Tibial nerve (tissue), 4 donors: ENCODE measurements at regions not wholly inside any gene's neighbourhood (a gene's known extent, or its start where the extent isn't known, plus 50 kb on each side); places are given as distances from the start of the nearest gene placed in this dataset.

ENCODE experiments used
- DNase-seq, 2 donors: peaks; one replicate each; pipeline ENCODE4 v3.0.0-alpha.2; 2019; ENCODE audit warnings: low spot score in 2 of 2
- H3K27ac ChIP-seq, 4 donors: fragments of 200-600 bp; sonication (generic) in 3 of 4; one replicate each; pipeline ENCODE4 v1.5.1; 2017 to 2019; ENCODE audit warnings: mild to moderate bottlenecking in 1 of 4
- H3K27me3 ChIP-seq, 2 donors: fragments of 200-600 bp; sonication (generic) in 1 of 2; one replicate each; pipeline versions ENCODE4 v1.5.1 to v1.6.0; 2017 to 2019
- H3K36me3 ChIP-seq, 3 donors: fragments of 200-600 bp; sonication (generic); one replicate each; pipeline ENCODE4 v1.5.1; 2018 to 2019
- H3K4me1 ChIP-seq, 4 donors: fragments of 200-600 bp; sonication (generic) in 3 of 4; one replicate each; pipeline ENCODE4 v1.5.1; 2017 to 2019
- H3K4me3 ChIP-seq, 4 donors: fragments of 200-600 bp; sonication (generic) in 3 of 4; one replicate each; pipeline ENCODE4 v1.5.1; 2017 to 2019; ENCODE audit warnings: mild to moderate bottlenecking in 1 of 4, moderate library complexity in 1 of 4
- H3K9me3 ChIP-seq, 4 donors: fragments of 200-600 bp; sonication (generic) in 3 of 4; one replicate each; pipeline ENCODE4 v1.5.1; 2017 to 2019
- EP300 ChIP-seq, 2 donors: sonication (generic); formaldehyde crosslinking; IDR thresholded peaks; one replicate each; pipeline ENCODE4 v1.6.1; 2017; ENCODE audit warnings: antibody characterized with exemption in 2 of 2, mild to moderate bottlenecking in 1 of 2
- POLR2A ChIP-seq, 2 donors: fragments of 450-650 bp; IDR thresholded peaks; one replicate each; pipeline ENCODE4 v1.6.1; 2017; ENCODE audit warnings: antibody characterized with exemption in 2 of 2, mild to moderate bottlenecking in 2 of 2, moderate library complexity in 2 of 2
- whole genome bisulfite sequencing, 2 donors: methylation state at CpG; one replicate each; pipeline ENCODE4 v1.1.5; 2018; 5-methylcytosine and 5-hydroxymethylcytosine counted together
- TF ChIP-seq, protein P1 (sequence below), 5 experiments: fragments of 200-600 bp in 3 of 5; fragments of 450-650 bp in 2 of 5; sonication (generic) in 3 of 5; IDR thresholded peaks; one replicate each; pipeline ENCODE4 v1.5.1; 2016 to 2019; ENCODE audit warnings: antibody characterized with exemption in 5 of 5, mild to moderate bottlenecking in 3 of 5, moderate library complexity in 2 of 5

DNA sequence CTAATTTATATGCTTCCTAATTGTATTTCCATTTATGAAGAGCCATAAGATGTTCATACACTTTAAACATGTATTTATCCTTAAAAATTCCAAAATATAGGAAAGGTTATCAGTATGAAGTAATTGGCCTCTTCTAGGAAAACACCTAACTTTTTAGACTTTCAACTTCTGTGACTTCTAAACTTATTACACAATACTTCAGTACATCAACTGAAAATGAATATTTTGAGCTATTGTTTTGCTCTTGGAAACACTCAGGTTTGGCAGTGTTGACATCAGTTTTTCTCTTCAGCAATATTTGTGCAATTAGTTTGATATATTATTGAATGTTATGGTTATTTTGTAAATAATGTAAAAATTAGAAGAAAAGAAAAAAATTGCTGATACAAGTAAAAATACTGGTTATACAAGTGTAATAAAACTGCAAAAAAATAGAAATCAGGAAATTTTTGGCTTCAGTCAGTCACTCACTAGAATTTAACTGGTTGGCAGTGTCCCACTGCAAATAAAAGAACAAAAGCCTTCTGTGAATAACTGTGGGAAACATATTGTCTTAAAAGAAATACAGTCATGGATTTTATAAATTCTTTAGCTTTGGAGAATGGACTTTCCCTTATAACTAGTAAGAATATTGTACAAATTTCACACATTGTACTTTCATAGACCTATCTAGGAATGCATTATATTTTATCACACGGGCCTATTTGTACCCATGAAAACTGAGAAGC is 635.9 kb downstream of the TLE1 start:
- TF ChIP-seq EP300 (IDR thresholded peaks at IDR 0.05) = no peak
- no peak for TF ChIP-seq POLR2A (IDR thresholded peaks at IDR 0.05)
- TF ChIP-seq, protein P1, sequence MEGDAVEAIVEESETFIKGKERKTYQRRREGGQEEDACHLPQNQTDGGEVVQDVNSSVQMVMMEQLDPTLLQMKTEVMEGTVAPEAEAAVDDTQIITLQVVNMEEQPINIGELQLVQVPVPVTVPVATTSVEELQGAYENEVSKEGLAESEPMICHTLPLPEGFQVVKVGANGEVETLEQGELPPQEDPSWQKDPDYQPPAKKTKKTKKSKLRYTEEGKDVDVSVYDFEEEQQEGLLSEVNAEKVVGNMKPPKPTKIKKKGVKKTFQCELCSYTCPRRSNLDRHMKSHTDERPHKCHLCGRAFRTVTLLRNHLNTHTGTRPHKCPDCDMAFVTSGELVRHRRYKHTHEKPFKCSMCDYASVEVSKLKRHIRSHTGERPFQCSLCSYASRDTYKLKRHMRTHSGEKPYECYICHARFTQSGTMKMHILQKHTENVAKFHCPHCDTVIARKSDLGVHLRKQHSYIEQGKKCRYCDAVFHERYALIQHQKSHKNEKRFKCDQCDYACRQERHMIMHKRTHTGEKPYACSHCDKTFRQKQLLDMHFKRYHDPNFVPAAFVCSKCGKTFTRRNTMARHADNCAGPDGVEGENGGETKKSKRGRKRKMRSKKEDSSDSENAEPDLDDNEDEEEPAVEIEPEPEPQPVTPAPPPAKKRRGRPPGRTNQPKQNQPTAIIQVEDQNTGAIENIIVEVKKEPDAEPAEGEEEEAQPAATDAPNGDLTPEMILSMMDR (IDR thresholded peaks at IDR 0.05) = no peak
- Histone ChIP-seq H3K36me3 (no peaks in the 10 kb centered on the region), H3K4me3 (no peak overlapping the region), H3K9me3 (no peaks in the 10 kb centered on the region), H3K4me1 (peaks cover 0 to 11% (median 0%) of the 10 kb centered on the region in 4 donors), H3K27me3 (no peaks in the 10 kb centered on the region), H3K27ac (peak overlapping the region in 1 of 4 donors; percentile 41)
- 22 to 29% methylated on average over 1 of the region's 1 CpG for WGBS, 2 donors
- no peak for DNase-seq

DNA sequence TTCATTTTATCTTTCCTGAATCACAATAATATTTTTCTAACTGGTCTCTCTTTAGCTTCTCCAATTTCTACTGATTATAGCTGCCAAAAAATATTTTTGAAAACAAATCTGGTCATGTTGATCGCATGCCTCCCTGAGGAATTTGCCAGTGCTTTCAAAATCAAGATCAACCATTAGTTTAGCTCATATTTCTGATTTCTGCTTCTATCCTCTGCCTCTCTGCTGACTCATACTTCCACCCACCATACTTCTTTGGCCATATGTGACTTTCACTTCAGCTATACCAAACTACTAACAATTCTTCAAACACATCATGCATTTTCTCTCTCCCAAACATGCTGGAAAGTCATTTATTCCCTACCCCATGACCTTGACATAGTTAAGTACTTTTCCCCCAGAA is 636.5 kb downstream of the TLE1 start:
- Histone ChIP-seq H3K4me1 (peaks cover 0 to 13% (median 0%) of the 10 kb centered on the region in 4 donors), H3K36me3 (no peaks in the 10 kb centered on the region), H3K9me3 (no peaks in the 10 kb centered on the region), H3K27ac (peak overlapping the region in 1 of 4 donors; percentile 41), H3K4me3 (no peak overlapping the region), H3K27me3 (no peaks in the 10 kb centered on the region)
- WGBS, 2 donors = 34 to 37% methylated on average over 1 of the region's 1 CpG
- TF ChIP-seq POLR2A (IDR thresholded peaks at IDR 0.05) (no peak), EP300 (IDR thresholded peaks at IDR 0.05) (no peak)
- TF ChIP-seq, protein P1 (IDR thresholded peaks at IDR 0.05) = no peak
- no peak for DNase-seq

DNA sequence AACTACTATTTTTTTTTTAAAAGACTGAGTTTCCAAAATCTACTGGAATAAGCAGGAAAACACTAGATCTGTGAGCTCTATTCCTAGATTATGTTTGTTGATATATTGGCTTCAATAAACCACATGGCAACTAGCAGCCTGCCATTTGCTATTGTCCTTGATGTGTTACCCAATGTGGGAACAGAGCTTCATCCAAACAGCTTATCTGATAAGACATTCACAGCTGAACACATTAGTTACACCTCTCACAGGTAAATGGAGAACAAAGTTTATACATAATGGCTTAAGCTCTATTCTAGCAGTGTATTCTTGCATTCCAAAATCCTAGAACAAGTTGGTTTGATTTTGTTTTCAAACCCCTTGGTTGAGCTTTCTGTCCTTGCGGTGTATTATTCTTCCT is 642.1 kb downstream of the TLE1 start:
- Histone ChIP-seq H3K27me3 (no peaks in the 10 kb centered on the region), H3K9me3 (no peaks in the 10 kb centered on the region), H3K27ac (no peak overlapping the region), H3K4me1 (peaks cover 0 to 7% (median 0%) of the 10 kb centered on the region in 4 donors), H3K36me3 (no peaks in the 10 kb centered on the region), H3K4me3 (no peak overlapping the region)
- WGBS, 2 donors = 91 to 100% methylated on average over 1 of the region's 1 CpG
- TF ChIP-seq, protein P1 (IDR thresholded peaks at IDR 0.05) = no peak
- TF ChIP-seq EP300 (IDR thresholded peaks at IDR 0.05) (no peak), POLR2A (IDR thresholded peaks at IDR 0.05) (no peak)
- DNase-seq = no peak

DNA sequence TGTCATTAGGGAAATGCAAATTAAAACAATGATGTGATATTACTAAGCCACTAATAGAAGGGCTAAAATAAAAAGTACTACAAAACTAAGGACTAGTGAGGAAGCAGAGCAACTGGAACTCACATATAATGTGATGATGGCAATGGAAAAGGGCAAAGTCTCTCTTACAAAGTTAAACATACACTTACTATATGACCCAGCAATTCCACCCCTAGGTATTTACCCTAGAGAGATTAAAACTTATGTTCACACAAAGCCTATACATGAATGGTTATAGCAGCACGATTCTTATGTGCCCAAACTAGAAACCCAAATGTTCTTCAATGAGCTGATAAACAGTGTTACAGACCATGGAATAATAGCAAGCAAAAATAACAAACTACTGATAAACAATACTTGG is 643.7 kb downstream of the TLE1 start:
- WGBS, 2 donors = 69 to 75% methylated on average over 1 of the region's 1 CpG
- Histone ChIP-seq H3K36me3 (no peaks in the 10 kb centered on the region), H3K4me3 (no peak overlapping the region), H3K9me3 (no peaks in the 10 kb centered on the region), H3K27me3 (no peaks in the 10 kb centered on the region), H3K4me1 (peaks cover 0 to 7% (median 0%) of the 10 kb centered on the region in 4 donors), H3K27ac (no peak overlapping the region)
- no peak for DNase-seq
- TF ChIP-seq, protein P1 (IDR thresholded peaks at IDR 0.05) = no peak
- TF ChIP-seq POLR2A (IDR thresholded peaks at IDR 0.05) = no peak
- no peak for TF ChIP-seq EP300 (IDR thresholded peaks at IDR 0.05)

DNA sequence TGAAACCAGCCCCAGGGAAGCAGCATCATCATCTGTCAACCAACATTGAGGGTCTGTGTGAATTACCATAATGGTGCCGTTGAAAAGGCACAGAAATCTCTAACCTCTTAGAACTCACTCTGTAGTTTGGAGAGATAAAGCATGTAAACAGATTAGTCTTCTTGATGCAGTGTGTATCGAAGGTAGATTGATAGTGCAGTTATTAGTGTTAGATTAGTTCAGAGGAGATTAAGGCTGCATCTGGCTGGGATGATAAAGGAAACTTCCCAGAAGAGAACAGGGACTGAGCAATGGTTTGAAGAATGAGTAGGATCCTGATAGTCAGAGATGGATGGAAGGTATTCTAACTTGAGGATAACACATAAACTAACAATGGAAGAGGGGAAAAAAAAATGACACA is 651.5 kb downstream of the TLE1 start:
- H3K4me3 ChIP-seq = no peak overlapping the region
- H3K36me3 ChIP-seq = no peaks in the 10 kb centered on the region
- no peaks in the 10 kb centered on the region for H3K9me3 ChIP-seq
- no peaks in the 10 kb centered on the region for H3K27me3 ChIP-seq
- no peak overlapping the region for H3K27ac ChIP-seq
- no peak for TF ChIP-seq EP300 (IDR thresholded peaks at IDR 0.05)
- no peak for TF ChIP-seq POLR2A (IDR thresholded peaks at IDR 0.05)
- TF ChIP-seq, protein P1 (IDR thresholded peaks at IDR 0.05) = no peak
- 78 to 82% methylated on average over 2 of the region's 2 CpGs for WGBS, 2 donors
- peaks cover 0 to under 1% (median 0%) of the 10 kb centered on the region in 4 donors for H3K4me1 ChIP-seq
- DNase-seq = no peak
